ENCODE measurements at regions not wholly inside any gene's neighbourhood (a gene's known extent, or its start where the extent isn't known, plus 50 kb on each side); places are given as distances from the start of the nearest gene placed in this dataset.

GRCh38 chr6:121799574-121799973, 364.1 kb downstream of the GJA1 start:
- TF ChIP-seq ZFX (IDR thresholded peaks at IDR 0.05; ENCODE audit: borderline replicate concordance) (no peak), CTCF (IDR thresholded peaks at IDR 0.05) (no peak)
- no peak overlapping the region for H3K27ac ChIP-seq

GRCh38 chr6:121800047-121800446, 364.6 kb downstream of the GJA1 start:
- no peak for TF ChIP-seq ZFX (IDR thresholded peaks at IDR 0.05; ENCODE audit: borderline replicate concordance)
- TF ChIP-seq CTCF (IDR thresholded peaks at IDR 0.05): no peak

GRCh38 chr6:121806116-121806515, 370.7 kb downstream of the GJA1 start:
- H3K27ac ChIP-seq: no peak overlapping the region
- TF ChIP-seq CTCF (IDR thresholded peaks at IDR 0.05) (no peak), ZFX (IDR thresholded peaks at IDR 0.05; ENCODE audit: borderline replicate concordance) (no peak)

More at GRCh38 chr6:121800047-121800446, 364.6 kb downstream of the GJA1 start:
- no peak overlapping the region for H3K27ac ChIP-seq

GRCh38 chr6:121809211-121809610, 373.8 kb downstream of the GJA1 start:
- TF ChIP-seq CTCF (IDR thresholded peaks at IDR 0.05): no peak
- TF ChIP-seq ZFX (IDR thresholded peaks at IDR 0.05; ENCODE audit: borderline replicate concordance): no peak
- H3K27ac ChIP-seq: no peak overlapping the region

GRCh38 chr6:121810158-121811032, 374.9 kb downstream of the GJA1 start:
- TF ChIP-seq ZFX (IDR thresholded peaks at IDR 0.05; ENCODE audit: borderline replicate concordance): no peak
- TF ChIP-seq CTCF (IDR thresholded peaks at IDR 0.05): no peak
- no peak overlapping the region for H3K27ac ChIP-seq

- TF ChIP-seq ZFX (IDR thresholded peaks at IDR 0.05; ENCODE audit: borderline replicate concordance): no peak
- TF ChIP-seq CTCF (IDR thresholded peaks at IDR 0.05): no peak
- H3K27ac ChIP-seq: no peak overlapping the region
Observed at GRCh38 chr6:121811106-121811505, 375.7 kb downstream of the GJA1 start.

- TF ChIP-seq CTCF (IDR thresholded peaks at IDR 0.05) (no peak), ZFX (IDR thresholded peaks at IDR 0.05; ENCODE audit: borderline replicate concordance) (no peak)
- H3K27ac ChIP-seq: no peak overlapping the region
Observed at GRCh38 chr6:121816361-121816760, 380.9 kb downstream of the GJA1 start.
